GM12892 (cell line): ENCODE measurements at regions not wholly inside any gene's neighbourhood (a gene's known extent, or its start where the extent isn't known, plus 50 kb on each side); places are given as distances from the start of the nearest gene placed in this dataset.
A peak's percentile ranks its signal among the peaks of the same experiment; 100 is the strongest.

Experiments used
- DNase-seq: peaks from one replicate; pipeline ENCODE4 v3.0.0; 2011; ENCODE audit not compliant: insufficient read length
- FAIRE-seq: peaks from 2 replicates; lab custom pipeline; 2011; peaks lifted over from hg19 to GRCh38; lab: Jason Lieb, UNC
- POLR2A ChIP-seq: IDR thresholded peaks from 2 replicates; pipeline ENCODE4 v1.6.1; 2011; ENCODE audit warnings: low read depth, low read length, control low read depth
- POLR2AphosphoS5 ChIP-seq: IDR thresholded peaks from 2 replicates; pipeline ENCODE4 v1.6.1; 2011; ENCODE audit warnings: low read depth, low read length, control low read depth
- TAF1 ChIP-seq: IDR thresholded peaks from 2 replicates; pipeline ENCODE4 v1.6.1; 2011; ENCODE audit warnings: low read depth, mild to moderate bottlenecking, control low read depth, low read length, borderline replicate concordance

GRCh38 chr3:152610622-152611021 lies 224.3 kb upstream of the P2RY1 start:
- no peak for FAIRE-seq
- no peak for DNase-seq
- TF ChIP-seq POLR2A: no peak
- TF ChIP-seq TAF1: no peak
- no peak for TF ChIP-seq POLR2AphosphoS5

GRCh38 chr3:152611905-152612304 lies 223.0 kb upstream of the P2RY1 start:
- DNase-seq (no peak), FAIRE-seq (no peak)
- TF ChIP-seq POLR2AphosphoS5 (no peak), POLR2A (no peak), TAF1 (no peak)

DNA sequence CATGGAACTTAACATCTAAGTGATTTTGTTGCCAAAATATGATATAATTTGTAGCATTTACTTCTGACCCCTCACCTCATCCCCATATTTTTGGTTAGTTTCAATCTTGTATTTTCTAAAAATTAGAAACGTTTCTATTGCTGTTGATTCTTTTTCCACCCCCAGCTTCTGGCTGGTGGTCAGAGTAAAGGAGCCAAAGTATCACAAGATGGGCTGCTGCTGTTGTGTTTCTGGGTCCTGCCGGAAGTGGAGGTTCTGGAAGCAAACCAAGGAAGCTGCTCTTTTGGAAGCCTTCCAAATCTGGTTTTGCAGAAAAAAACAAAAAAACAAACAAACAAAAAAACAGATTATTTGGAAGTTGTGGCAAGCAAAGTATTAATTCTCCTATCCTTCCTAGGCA lies 221.1 kb upstream of the P2RY1 start:
- TF ChIP-seq TAF1 (no peak), POLR2A (no peak), POLR2AphosphoS5 (no peak)

GRCh38 chr3:152615681-152616080 lies 219.2 kb upstream of the P2RY1 start:
- TF ChIP-seq POLR2AphosphoS5 (no peak), POLR2A (no peak), TAF1 (no peak)
- FAIRE-seq: no peak
- DNase-seq: no peak

More for the DNA sequence above, 221.1 kb upstream of the P2RY1 start:
- FAIRE-seq (no peak), DNase-seq (no peak)

DNA sequence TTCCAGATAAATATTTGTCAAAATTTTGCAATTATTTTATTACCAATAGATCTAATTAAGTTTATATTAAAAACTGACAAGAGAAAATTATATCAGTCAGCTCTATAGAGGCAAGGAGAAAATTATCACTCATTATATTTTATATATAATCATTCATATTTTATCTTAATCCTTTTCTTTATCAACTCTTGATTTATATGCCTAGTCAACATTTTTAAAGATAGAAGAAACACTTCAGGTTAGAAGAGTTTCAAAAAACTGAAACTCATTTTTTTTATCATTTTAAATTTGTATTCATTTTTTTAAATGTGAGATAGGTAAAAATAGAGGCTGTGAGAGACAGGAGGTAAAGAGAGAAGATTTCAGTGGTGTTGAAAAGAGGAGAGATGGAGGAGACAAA lies 217.3 kb upstream of the P2RY1 start:
- no peak for TF ChIP-seq TAF1
- TF ChIP-seq POLR2A: no peak
- no peak for TF ChIP-seq POLR2AphosphoS5
- DNase-seq (no peak), FAIRE-seq (no peak)

GRCh38 chr3:152618529-152618928 lies 216.4 kb upstream of the P2RY1 start:
- no peak for FAIRE-seq
- TF ChIP-seq POLR2A: no peak
- TF ChIP-seq TAF1: no peak
- DNase-seq: no peak

DNA sequence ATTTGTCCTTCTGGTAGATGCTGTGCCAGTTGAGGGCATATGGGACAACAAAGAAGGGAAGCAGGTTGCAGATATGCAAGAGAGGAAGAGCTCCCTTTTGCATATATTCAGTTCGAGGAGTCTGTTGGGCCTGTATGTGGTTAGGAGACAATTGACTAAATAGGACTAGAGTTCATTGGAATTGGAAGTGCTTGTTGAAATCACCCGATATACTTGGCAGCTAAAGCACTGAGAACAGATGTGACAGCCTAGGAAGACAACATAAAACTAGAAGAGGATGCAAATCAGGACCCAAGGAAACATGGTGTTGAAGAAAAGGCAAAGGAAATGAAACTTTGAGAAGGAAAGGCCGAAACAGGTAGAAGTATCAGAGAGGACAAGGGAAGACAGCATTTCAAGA lies 215.2 kb upstream of the P2RY1 start:
- FAIRE-seq (peak; percentile 67), DNase-seq (no peak)
- TF ChIP-seq TAF1: no peak
- TF ChIP-seq POLR2A: no peak
- no peak for TF ChIP-seq POLR2AphosphoS5

DNA sequence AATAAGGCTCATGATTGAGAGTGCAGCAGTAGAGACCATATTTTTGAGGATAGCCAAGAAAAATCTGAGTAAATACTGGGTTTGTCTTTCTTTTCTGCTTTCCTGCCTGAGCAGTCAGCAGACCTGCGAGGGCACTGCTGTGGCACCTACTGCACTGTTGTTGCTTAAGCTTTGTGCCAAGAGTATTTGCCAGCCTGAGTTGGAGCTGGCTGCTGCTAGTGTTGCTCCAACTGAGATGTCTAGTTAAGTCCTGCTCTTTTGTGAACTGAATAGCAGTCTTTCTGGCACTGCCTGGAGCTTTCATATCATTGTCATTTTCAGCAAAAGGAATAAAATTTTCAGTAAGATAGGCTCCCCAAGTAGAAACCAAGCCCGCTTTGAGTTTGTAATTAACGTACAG lies 214.5 kb upstream of the P2RY1 start:
- DNase-seq (no peak), FAIRE-seq (no peak)
- TF ChIP-seq POLR2A: no peak
- TF ChIP-seq POLR2AphosphoS5: no peak
- no peak for TF ChIP-seq TAF1

GRCh38 chr3:152621006-152621868 lies 213.7 kb upstream of the P2RY1 start:
- no peak for DNase-seq
- FAIRE-seq: peak; percentile 30
- no peak for TF ChIP-seq TAF1
- no peak for TF ChIP-seq POLR2AphosphoS5
- TF ChIP-seq POLR2A: no peak

DNA sequence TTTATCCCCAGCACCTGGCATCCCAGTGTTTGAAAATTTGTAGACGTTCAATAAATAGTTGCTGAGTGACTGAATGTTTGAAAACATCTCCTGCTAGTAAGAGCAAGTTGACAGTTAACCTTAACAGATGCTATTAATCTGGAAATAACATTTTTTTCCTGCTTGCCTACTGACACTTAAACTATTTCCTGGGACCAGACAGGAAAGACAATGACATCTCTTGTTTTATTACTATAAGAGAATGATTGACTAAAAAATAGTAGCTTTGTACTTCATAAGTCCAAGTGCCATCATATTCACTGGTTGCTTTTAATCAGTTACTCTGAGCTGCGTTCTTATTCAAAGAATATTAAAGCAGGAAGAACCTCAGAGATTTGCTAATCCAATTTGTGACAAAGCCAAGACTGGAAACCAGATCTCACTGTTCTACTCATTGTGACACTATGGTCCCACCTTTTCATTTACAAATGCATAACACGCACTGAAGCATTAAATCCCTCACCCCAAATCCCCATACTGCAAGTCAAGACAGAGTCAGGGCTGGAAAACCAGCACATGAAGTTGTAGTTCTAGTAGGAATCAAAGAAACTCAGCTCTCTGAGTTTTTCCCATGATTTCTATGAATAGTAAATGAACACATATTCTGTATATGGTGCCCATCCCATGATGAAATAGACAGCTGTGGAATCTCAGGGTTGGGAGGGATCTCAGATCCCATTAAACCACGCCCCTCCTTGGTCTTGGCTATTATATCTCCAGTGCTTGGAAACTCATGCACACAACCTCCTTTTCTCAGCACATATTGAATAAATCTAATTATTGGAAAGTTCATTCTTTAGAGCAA lies 212.7 kb upstream of the P2RY1 start:
- FAIRE-seq (peak; percentile 9), DNase-seq (no peak)
- TF ChIP-seq TAF1 (no peak), POLR2AphosphoS5 (no peak), POLR2A (no peak)

DNA sequence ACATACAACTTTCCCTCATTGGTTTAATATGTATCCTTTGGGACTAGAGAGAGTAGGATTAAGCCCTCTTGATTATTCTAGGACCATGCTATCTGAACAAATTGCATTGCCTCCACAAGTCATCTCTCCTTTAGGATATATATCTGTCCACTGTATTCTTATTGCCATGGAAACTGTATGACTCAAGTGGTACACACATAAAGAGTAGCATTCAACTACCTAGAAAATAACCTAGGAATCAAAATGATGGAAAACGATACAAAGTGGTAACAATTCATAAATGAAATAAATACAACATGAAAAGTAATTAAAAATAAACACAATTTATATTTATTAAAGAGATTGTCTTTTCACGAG lies 212.1 kb upstream of the P2RY1 start:
- FAIRE-seq (no peak), DNase-seq (no peak)
- TF ChIP-seq POLR2A: no peak
- TF ChIP-seq POLR2AphosphoS5: no peak
- no peak for TF ChIP-seq TAF1

GRCh38 chr3:152623286-152623911 lies 211.5 kb upstream of the P2RY1 start:
- DNase-seq: no peak
- TF ChIP-seq POLR2AphosphoS5 (no peak), POLR2A (no peak), TAF1 (no peak)
- peak; percentile 21 for FAIRE-seq

GRCh38 chr3:152626226-152626625 lies 208.7 kb upstream of the P2RY1 start:
- TF ChIP-seq TAF1 (no peak), POLR2AphosphoS5 (no peak), POLR2A (no peak)
- no peak for DNase-seq
- FAIRE-seq: no peak
